ENCODE measurements at regions not wholly inside any gene's neighbourhood (a gene's known extent, or its start where the extent isn't known, plus 50 kb on each side); places are given as distances from the start of the nearest gene placed in this dataset.

- TF ChIP-seq CTCF (conservative IDR thresholded peaks at IDR 0.05) (no peak), EZH2 (IDR thresholded peaks at IDR 0.05; ENCODE audit: low read depth) (no peak)
These were observed 348.3 kb downstream of the BMP4 start for GRCh38 chr14:53608369-53608768.
